GM13976 (cell line): ENCODE measurements at regions not wholly inside any gene's neighbourhood (a gene's known extent, or its start where the extent isn't known, plus 50 kb on each side); places are given as distances from the start of the nearest gene placed in this dataset.

Source experiments
- DNase-seq: peaks from one replicate; pipeline ENCODE4 v3.0.0; 2012; ENCODE audit warnings: low spot score
- CTCF ChIP-seq: IDR thresholded peaks from 2 replicates; pipeline ENCODE4 v1.5.1; 2012; ENCODE audit warnings: borderline replicate concordance, mild to moderate bottlenecking; ENCODE audit not compliant: insufficient read depth; ENCODE audit errors: extremely low read depth, missing control alignments, control extremely low read depth
- in situ Hi-C: fragments of 300-500 bp; cut with MboI; formaldehyde crosslinking; loops from one replicate; pipeline ENCODE4 v1.12.0; 2022; ENCODE audit warnings: low sequenced_read_pairs, mixed read lengths, inconsistent platforms; ENCODE audit not compliant: unreplicated experiment

- DNase-seq, result no peak
- no peak for TF ChIP-seq CTCF
- in situ Hi-C loops, result no loop called here
Observed at GRCh38 chr13:75153386-75153785, 328.6 kb downstream of the TBC1D4 start.

- TF ChIP-seq CTCF, result no peak
- in situ Hi-C loops, result no loop called here
- no peak for DNase-seq
Observed at GRCh38 chr13:75151081-75151643, 330.8 kb downstream of the TBC1D4 start.

- no peak for DNase-seq
- in situ Hi-C loops, result no loop called here
- TF ChIP-seq CTCF, result no peak
Observed at GRCh38 chr13:75149776-75150175, 332.2 kb downstream of the TBC1D4 start.

- no peak for DNase-seq
- TF ChIP-seq CTCF, result no peak
- in situ Hi-C loops, result no loop called here
Observed at GRCh38 chr13:75147946-75148345, 334.0 kb downstream of the TBC1D4 start.

- TF ChIP-seq CTCF, result no peak
- DNase-seq, result no peak
- in situ Hi-C loops, result no loop called here
Observed at GRCh38 chr13:75146436-75146835, 335.5 kb downstream of the TBC1D4 start.

GRCh38 chr13:75145927-75146326, 336.0 kb downstream of the TBC1D4 start:
- TF ChIP-seq CTCF, result no peak
- in situ Hi-C loops, result no loop called here
- no peak for DNase-seq

- in situ Hi-C loops, result no loop called here
- DNase-seq, result no peak
- no peak for TF ChIP-seq CTCF
Observed at GRCh38 chr13:75139291-75139690, 342.7 kb downstream of the TBC1D4 start.
